Neutrophil (primary cell): ENCODE measurements at regions not wholly inside any gene's neighbourhood (a gene's known extent, or its start where the extent isn't known, plus 50 kb on each side); places are given as distances from the start of the nearest gene placed in this dataset.

Source experiments
- H3K27ac ChIP-seq: fragments of 200-600 bp; sonication (generic); 2 replicates; pipeline ENCODE4 v1.5.1; 2016; ENCODE audit warnings: mild to moderate bottlenecking, moderate library complexity
- H3K27me3 ChIP-seq: fragments of 200-600 bp; sonication (generic); 2 replicates; pipeline ENCODE4 v1.6.0; 2016; ENCODE audit warnings: mild to moderate bottlenecking
- H3K36me3 ChIP-seq: fragments of 200-600 bp; sonication (generic); 2 replicates; pipeline ENCODE4 v1.5.1; 2017
- H3K4me1 ChIP-seq, 2 experiments: fragments of 200-600 bp in 1 of 2; sonication (generic) in 1 of 2; 1 replicate in 1 of 2; 2 replicates in 1 of 2; pipeline versions ENCODE4 v1.5.1 to v1.6.1; 2013 to 2016; ENCODE audit warnings: low read depth in 1 of 2, low read length in 1 of 2, mild to moderate bottlenecking in 1 of 2, moderate library complexity in 1 of 2; ENCODE audit not compliant: control insufficient read depth in 1 of 2, insufficient read depth in 1 of 2
- H3K4me3 ChIP-seq, 2 experiments: fragments of 200-600 bp in 1 of 2; sonication (generic) in 1 of 2; 1 replicate in 1 of 2; 2 replicates in 1 of 2; pipeline ENCODE4 v1.5.1; 2013 to 2016; ENCODE audit warnings: low read depth in 1 of 2, low read length in 1 of 2, mild to moderate bottlenecking in 1 of 2, moderate library complexity in 1 of 2
- H3K9me3 ChIP-seq: fragments of 200-600 bp; sonication (generic); 2 replicates; pipeline ENCODE4 v1.5.1; 2016
- CTCF ChIP-seq: fragments of 200-600 bp; sonication (generic); IDR thresholded peaks from 2 replicates; pipeline ENCODE4 v1.5.1; 2016; ENCODE audit warnings: antibody characterized with exemption

DNA sequence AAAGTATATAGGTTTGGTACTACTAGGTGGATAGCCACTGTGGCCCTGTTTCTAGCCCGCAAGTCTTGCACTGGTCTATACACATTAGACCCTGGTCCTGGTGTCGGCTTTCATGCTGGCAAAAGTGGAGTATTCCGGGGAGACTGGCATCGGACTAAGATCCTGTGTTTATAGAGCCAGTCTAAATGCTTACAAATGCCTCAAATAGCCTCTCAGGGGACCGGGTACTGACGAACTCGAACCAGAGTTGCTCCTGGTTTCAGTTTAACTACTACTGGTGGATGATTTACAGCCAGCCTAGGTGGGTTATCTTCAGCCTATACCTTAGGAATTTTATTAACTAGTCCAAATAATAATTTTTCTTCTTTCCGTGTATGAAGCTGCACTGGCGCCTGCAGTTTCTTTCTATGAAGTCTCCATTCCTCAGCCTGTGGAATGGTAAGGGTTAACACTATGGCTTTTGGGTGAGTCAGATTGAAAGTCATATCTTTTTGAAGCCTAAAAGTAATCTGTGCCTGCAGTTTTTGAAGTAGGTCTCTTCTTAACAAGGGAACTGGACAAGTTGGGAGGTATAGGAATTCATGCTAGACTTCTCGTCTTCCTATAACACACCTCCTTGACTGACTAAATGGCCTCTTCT, 51.3 kb downstream of the OR10H4 start:
- H3K36me3 ChIP-seq, result no peaks in the 10 kb centered on the region
- no peak overlapping the region for H3K27ac ChIP-seq
- H3K4me3 ChIP-seq, result no peak overlapping the region
- H3K27me3 ChIP-seq, result no peaks in the 10 kb centered on the region
- TF ChIP-seq CTCF, result no peak
- peaks cover 12 to 15% of the 10 kb centered on the region in 2 experiments for H3K4me1 ChIP-seq
- H3K9me3 ChIP-seq, result no peaks in the 10 kb centered on the region

DNA sequence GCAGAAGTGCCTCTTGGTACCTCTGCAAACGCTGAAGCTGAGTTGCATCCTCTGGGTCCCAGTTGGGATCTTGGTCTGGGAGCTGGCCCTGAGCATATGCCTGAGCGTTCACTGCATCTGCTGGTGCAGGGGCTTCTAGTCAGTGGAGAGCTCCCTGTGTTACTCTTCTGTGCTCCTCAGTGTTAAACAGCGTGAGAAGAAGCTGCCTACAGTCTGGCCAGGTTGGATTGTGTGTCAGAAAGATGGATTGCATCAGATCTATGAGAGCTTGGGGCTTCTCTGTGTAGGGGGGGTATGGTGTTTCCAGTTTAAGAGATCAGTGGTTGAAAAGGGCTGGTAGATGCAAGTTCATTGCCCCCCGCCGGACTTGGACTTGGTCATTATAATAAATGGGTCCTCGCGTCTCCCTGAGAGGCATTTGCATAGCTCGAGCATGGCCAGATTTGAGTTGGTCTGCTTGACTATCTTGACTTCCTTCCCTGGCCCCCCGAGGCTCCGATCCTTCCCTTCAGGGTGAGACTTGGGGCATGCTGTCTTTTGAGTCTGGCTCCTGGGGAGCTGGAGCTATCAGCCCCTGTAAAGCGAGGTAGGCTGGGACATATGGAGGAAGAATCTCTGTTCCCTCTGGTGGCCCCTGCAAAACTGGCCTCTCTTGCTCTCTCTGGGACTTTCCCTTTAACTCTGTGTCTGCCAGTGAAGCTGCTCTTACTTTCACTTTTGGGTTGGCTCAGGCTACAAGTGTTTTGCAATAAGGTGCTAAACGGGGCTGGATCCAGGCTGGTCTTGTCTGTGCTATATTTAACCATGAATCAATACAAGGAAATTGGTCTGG, 52.9 kb downstream of the OR10H4 start:
- Histone ChIP-seq H3K9me3 (no peaks in the 10 kb centered on the region), H3K27ac (no peak overlapping the region)

GRCh38 chr19:16002406-16003384, 53.9 kb downstream of the OR10H4 start:
- TF ChIP-seq CTCF, result no peak
- Histone ChIP-seq H3K9me3 (no peaks in the 10 kb centered on the region), H3K27ac (peak overlapping the region; percentile 21), H3K4me1 (peaks cover 12 to 15% of the 10 kb centered on the region in 2 experiments), H3K36me3 (no peaks in the 10 kb centered on the region), H3K4me3 (peak overlapping the region in 1 of 2 experiments; percentile 38), H3K27me3 (no peaks in the 10 kb centered on the region)

More for the DNA sequence above, 52.9 kb downstream of the OR10H4 start:
- Histone ChIP-seq H3K36me3 (no peaks in the 10 kb centered on the region), H3K27me3 (no peaks in the 10 kb centered on the region), H3K4me1 (peaks cover 12 to 15% of the 10 kb centered on the region in 2 experiments), H3K4me3 (peak overlapping the region; percentile 11 to 38)
- TF ChIP-seq CTCF, result no peak

DNA sequence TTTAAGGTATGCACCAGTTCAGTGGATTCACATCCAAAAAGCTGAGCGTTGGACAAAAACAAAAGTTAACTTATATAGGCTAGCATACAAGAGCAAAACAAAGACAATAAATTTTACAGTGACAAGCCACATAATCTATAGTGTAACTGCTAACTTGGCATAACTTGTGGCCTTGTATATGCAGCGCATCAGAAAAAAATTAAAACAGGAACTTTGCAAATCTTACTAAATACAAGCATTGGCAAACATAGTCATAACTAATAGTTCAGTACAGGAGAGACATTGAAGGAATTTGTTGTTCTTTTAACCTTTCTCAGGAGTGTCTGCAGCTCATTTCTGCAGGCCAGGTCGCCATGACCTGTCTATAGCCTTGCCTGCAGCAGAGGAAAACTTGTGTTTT, 54.6 kb downstream of the OR10H4 start:
- Histone ChIP-seq H3K27ac (no peak overlapping the region), H3K27me3 (no peaks in the 10 kb centered on the region), H3K4me1 (peaks cover 12 to 15% of the 10 kb centered on the region in 2 experiments), H3K36me3 (no peaks in the 10 kb centered on the region), H3K4me3 (no peak overlapping the region), H3K9me3 (no peaks in the 10 kb centered on the region)
- no peak for TF ChIP-seq CTCF

- H3K27ac ChIP-seq, result no peak overlapping the region
- no peak overlapping the region for H3K4me3 ChIP-seq
- no peaks in the 10 kb centered on the region for H3K9me3 ChIP-seq
- H3K27me3 ChIP-seq, result no peaks in the 10 kb centered on the region
- peaks cover 12 to 15% of the 10 kb centered on the region in 2 experiments for H3K4me1 ChIP-seq
- TF ChIP-seq CTCF, result no peak
- no peaks in the 10 kb centered on the region for H3K36me3 ChIP-seq
Measured at GRCh38 chr19:16005925-16006324, 57.1 kb downstream of the OR10H4 start.
